T-cell (primary cell): ENCODE measurements at regions not wholly inside any gene's neighbourhood (a gene's known extent, or its start where the extent isn't known, plus 50 kb on each side); places are given as distances from the start of the nearest gene placed in this dataset.
"Not testable (repeated sequence)": the region's sequence is repeated elsewhere in the genome, so short reads cannot be mapped to it uniquely, and the experiment has no call there.

ENCODE experiments used
- ATAC-seq, 4 experiments: fragments of 200-7000 bp in 3 of 4; fragments of 150-1000 bp in 1 of 4; cut with Tn5 transposase; replicated peaks in 1 of 4; 1 replicate in 3 of 4; 2 replicates in 1 of 4; pipeline ENCODE4 v1.10.0; 2021; ENCODE audit warnings: moderate library complexity in 3 of 4, mild to moderate bottlenecking in 2 of 4, moderate number of reproducible peaks in 1 of 4
- CTCF ChIA-PET, 2 donors: fragments of 300-600 bp; sonication (Branson Sonifier 250); formaldehyde crosslinking; loops; one replicate each; lab custom pipeline; 2022; ENCODE audit warnings: antibody characterized with exemption in 2 of 2; lab: Charles Lee
- POLR2A ChIA-PET, 2 donors: fragments of 300-600 bp; sonication (Branson Sonifier 250); formaldehyde crosslinking; loops; one replicate each; lab custom pipeline; 2022; ENCODE audit warnings: antibody characterized with exemption in 2 of 2; lab: Charles Lee
- DNase-seq, 35 experiments: peaks; one replicate each; pipeline versions ENCODE4 v3.0.0 to v3.0.0-alpha.2; 2013 to 2023
- H3K27ac ChIP-seq: one replicate; pipeline ENCODE4 v1.5.1; 2013; ENCODE audit warnings: low read length
- H3K27me3 ChIP-seq, 2 experiments: replicated peaks in 1 of 2; 1 replicate in 1 of 2; 2 replicates in 1 of 2; pipeline versions ENCODE4 v1.6.1 to v1.7.0; 2013; ENCODE audit warnings: low read length in 1 of 2, mixed read lengths in 1 of 2; ENCODE audit not compliant: control insufficient read depth in 2 of 2, insufficient read depth in 2 of 2; ENCODE audit errors: extremely low read depth in 1 of 2
- H3K36me3 ChIP-seq, 2 donors: 1 replicate in 1 of 2; 2 replicates in 1 of 2; pipeline versions ENCODE4 v1.6.1 to v1.7.0; 2013; ENCODE audit warnings: low read length in 1 of 2; ENCODE audit not compliant: control insufficient read depth in 2 of 2, insufficient read depth in 1 of 2; ENCODE audit errors: extremely low read depth in 1 of 2
- H3K4me1 ChIP-seq, 2 experiments: 1 replicate in 1 of 2; 2 replicates in 1 of 2; pipeline versions ENCODE4 v1.6.1 to v1.7.0; 2013; ENCODE audit warnings: low read length in 2 of 2, mixed read lengths in 1 of 2; ENCODE audit not compliant: insufficient read depth in 2 of 2, control insufficient read depth in 1 of 2; ENCODE audit errors: extremely low read depth in 1 of 2
- H3K4me3 ChIP-seq, 2 donors: 1 replicate in 1 of 2; 2 replicates in 1 of 2; pipeline versions ENCODE4 v1.5.1 to v1.7.0; 2013; ENCODE audit warnings: mild to moderate bottlenecking in 2 of 2, low read length in 1 of 2, moderate library complexity in 1 of 2; ENCODE audit not compliant: control insufficient read depth in 1 of 2; ENCODE audit errors: extremely low read depth in 1 of 2
- H3K9me3 ChIP-seq: 2 replicates; pipeline ENCODE4 v1.7.0; 2013
- H3K27ac Mint-ChIP-seq, 2 donors: one replicate each; pipeline ENCODE4 v1.8.0; 2020 to 2021; ENCODE audit warnings: mild to moderate bottlenecking in 2 of 2, mixed read lengths in 2 of 2
- H3K27me3 Mint-ChIP-seq, 2 donors: one replicate each; pipeline ENCODE4 v1.8.0; 2021 to 2022; ENCODE audit warnings: mixed read lengths in 2 of 2
- H3K36me3 Mint-ChIP-seq: one replicate; pipeline ENCODE4 v1.8.0; 2021; ENCODE audit warnings: mixed read lengths
- H3K4me1 Mint-ChIP-seq, 3 donors: one replicate each; pipeline ENCODE4 v1.8.0; 2020 to 2022; ENCODE audit warnings: mixed read lengths in 3 of 3, mild to moderate bottlenecking in 1 of 3
- H3K4me3 Mint-ChIP-seq, 3 donors: one replicate each; pipeline ENCODE4 v1.8.0; 2020 to 2022; ENCODE audit warnings: mild to moderate bottlenecking in 3 of 3, mixed read lengths in 3 of 3, moderate library complexity in 3 of 3
- H3K9me3 Mint-ChIP-seq, 3 donors: one replicate each; pipeline ENCODE4 v1.8.0; 2020 to 2022; ENCODE audit warnings: mixed read lengths in 3 of 3
- WGBS: methylation state at CpG from one replicate; pipeline ENCODE4 v1.1.5; 2013; ENCODE audit warnings: missing lambda C conversion rate; ENCODE audit not compliant: insufficient coverage; 5-methylcytosine and 5-hydroxymethylcytosine counted together

DNA sequence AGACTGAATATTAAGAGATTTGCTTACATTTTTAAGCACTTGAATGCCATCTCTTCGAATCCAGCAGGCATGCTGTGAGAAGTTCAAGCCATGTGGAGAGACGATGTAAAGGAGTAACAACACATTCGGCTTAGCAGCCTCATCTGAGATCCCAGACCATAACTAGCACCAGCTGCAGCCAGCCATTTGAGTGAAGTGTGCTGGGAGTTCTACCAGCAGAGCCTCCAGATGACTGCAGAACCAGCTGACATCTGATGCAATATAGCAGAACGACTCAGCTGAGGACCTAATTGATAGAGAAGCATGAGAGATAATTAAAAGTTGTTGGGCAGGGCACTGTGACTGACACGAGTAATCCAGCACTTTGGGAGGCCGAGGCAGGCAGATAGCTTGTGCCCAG lies 98.2 kb upstream of the NOX4 start:
- H3K4me1 Mint-ChIP-seq, H3K27me3 Mint-ChIP-seq, H3K36me3 Mint-ChIP-seq, H3K27me3 ChIP-seq, CTCF ChIA-PET, H3K9me3 Mint-ChIP-seq, H3K4me3 Mint-ChIP-seq, H3K9me3 ChIP-seq, DNase-seq, H3K36me3 ChIP-seq, H3K4me1 ChIP-seq, H3K27ac Mint-ChIP-seq, H3K27ac ChIP-seq, POLR2A ChIA-PET, H3K4me3 ChIP-seq, ATAC-seq: not testable (repeated sequence)
- WGBS, result no CpG with 5 or more reads among the region's 6 CpGs

DNA sequence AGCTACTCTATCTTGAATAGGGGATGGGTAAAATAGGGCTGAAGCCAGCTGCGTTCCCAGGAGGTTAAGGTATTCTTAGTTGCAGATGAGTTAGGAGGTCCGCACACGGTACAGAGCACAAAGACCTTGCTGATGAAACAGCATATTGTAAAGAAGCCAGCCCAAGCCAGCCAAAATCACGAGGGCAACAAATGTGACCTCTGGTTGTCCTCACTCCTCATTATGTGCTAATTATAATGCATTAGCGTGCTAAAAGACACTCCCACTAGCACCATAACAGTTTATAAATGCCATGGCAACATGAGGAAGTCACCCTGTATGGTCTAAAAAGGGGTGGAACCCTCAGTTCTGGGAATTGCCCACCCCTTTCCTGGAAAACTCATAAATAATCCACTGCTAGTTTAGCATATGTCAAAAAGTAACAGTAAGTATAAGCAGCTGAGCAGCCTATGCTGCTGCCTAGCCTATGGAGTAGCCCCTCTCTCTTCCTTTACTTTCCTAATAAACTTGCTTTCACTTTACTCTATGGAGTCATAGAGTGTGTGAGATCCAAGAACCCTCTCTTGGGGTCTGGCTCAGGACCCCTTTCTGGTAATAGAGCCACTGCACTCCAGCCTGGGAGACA lies 98.9 kb upstream of the NOX4 start:
- 80% methylated on average over 1 of the region's 5 CpGs for WGBS

DNA sequence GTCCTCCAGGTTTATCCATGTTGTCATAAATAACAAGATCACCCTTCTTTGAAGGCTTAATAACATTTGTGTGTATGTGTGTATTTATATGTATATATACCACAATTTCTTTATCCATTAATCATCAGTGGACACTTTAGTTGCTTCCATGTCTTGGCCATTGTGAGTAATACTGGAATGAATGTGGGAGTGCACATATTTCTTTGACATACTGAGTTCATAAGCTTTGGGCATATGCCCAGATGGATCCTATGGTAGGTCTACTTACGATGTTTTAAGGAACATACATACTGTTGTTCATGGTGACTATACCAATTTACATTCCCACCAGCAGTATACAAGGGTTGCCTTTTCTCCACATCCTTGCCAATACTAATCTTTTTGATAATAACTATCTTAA lies 108.8 kb upstream of the TRIM77 start:
- CTCF ChIA-PET, H3K4me1 Mint-ChIP-seq, H3K27ac Mint-ChIP-seq, H3K27ac ChIP-seq, H3K4me1 ChIP-seq, DNase-seq, POLR2A ChIA-PET, H3K36me3 Mint-ChIP-seq, H3K27me3 ChIP-seq, H3K36me3 ChIP-seq, ATAC-seq, H3K9me3 ChIP-seq, H3K27me3 Mint-ChIP-seq, H3K4me3 ChIP-seq, H3K4me3 Mint-ChIP-seq: not testable (repeated sequence)
- peaks cover 4 to 13% (median 6%) of the 10 kb centered on the region in 3 donors for H3K9me3 Mint-ChIP-seq
- WGBS, result no CpG with 5 or more reads among the region's 1 CpG

More for the DNA sequence above, 98.9 kb upstream of the NOX4 start:
- H3K9me3 ChIP-seq, H3K4me1 ChIP-seq, H3K36me3 ChIP-seq, H3K4me3 Mint-ChIP-seq, H3K4me3 ChIP-seq, POLR2A ChIA-PET, ATAC-seq, H3K27me3 Mint-ChIP-seq, CTCF ChIA-PET, H3K4me1 Mint-ChIP-seq, DNase-seq, H3K9me3 Mint-ChIP-seq, H3K27me3 ChIP-seq, H3K27ac Mint-ChIP-seq, H3K36me3 Mint-ChIP-seq, H3K27ac ChIP-seq: not testable (repeated sequence)

DNA sequence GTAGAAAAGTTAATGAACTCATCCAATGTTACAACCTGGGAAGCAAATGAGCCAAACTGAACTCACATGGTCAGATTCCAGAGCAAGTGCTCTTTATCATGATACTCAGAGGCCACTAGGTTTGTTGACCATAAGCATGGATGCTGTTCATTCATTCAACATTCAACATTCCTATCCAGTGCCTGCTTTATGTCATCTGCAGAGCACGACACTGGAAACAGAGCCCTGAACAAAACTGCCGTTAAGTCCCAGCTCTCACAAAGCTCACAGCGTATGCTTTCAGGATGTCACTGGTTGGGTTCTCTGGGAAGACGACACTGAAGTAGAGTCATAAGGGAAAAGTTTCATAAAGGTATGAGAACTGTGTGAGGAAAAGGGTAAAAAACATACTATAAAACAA lies 105.8 kb upstream of the TRIM77 start:
- Mint-ChIP-seq H3K9me3 (peaks cover 4 to 13% (median 4%) of the 10 kb centered on the region in 3 donors), H3K27me3 (no peaks in the 10 kb centered on the region), H3K4me1 (no peaks in the 10 kb centered on the region), H3K36me3 (no peaks in the 10 kb centered on the region), H3K27ac (no peak overlapping the region), H3K4me3 (no peak overlapping the region)
- no peaks in the 10 kb centered on the region for H3K36me3 ChIP-seq
- no peaks in the 10 kb centered on the region for H3K4me1 ChIP-seq
- DNase-seq (no peak), ATAC-seq (no peak)
- H3K4me3 ChIP-seq, result no peak overlapping the region
- no peak overlapping the region for H3K27ac ChIP-seq
- 92% methylated on average over 2 of the region's 4 CpGs for WGBS
- ChIA-PET CTCF (no interaction called here), POLR2A (no interaction called here)
- H3K9me3 ChIP-seq, result no peaks in the 10 kb centered on the region
- H3K27me3 ChIP-seq, result no peaks in the 10 kb centered on the region

DNA sequence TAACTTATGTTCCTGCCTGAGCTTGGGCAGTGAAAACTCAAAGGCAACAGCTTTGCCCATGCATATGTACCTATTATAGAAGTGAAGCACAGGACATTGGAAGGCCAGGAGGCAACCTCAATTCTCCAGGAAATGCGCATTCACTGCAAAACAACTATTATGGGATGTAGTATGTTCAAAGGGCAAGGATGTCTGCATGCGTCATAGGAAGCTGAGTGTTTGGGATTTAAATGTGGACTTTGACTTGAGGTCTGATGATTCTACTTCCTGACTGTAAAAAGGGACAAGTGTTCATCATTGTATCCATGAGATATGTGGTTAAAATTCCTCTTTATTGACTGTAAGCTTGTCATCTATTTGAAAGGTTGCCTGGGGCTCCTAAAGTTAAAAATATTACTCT lies 103.3 kb upstream of the TRIM77 start:
- H3K36me3 ChIP-seq, result not testable (repeated sequence)

DNA sequence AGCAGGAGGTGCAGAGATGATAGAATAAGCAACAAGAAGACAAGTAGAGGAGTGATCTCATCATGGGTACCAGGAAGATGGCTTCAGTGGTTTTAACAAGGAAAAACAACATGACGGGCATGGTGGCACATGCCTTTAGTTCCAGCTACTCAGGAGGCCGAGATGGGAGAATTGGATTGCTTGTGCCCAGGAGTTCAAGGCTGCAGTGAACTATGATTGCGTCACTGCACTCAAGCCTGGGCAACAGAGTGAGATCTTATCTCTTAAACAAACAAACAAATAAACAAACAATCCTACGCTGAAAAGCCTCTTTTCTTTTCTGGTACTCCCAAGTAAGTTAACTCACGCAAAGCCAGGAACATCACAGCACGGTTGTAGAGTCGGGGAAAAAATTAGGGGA lies 102.6 kb upstream of the TRIM77 start:
- H3K36me3 Mint-ChIP-seq, H3K27ac Mint-ChIP-seq, POLR2A ChIA-PET, CTCF ChIA-PET, DNase-seq, H3K4me1 Mint-ChIP-seq, H3K36me3 ChIP-seq, H3K27me3 ChIP-seq, H3K9me3 Mint-ChIP-seq, H3K9me3 ChIP-seq, H3K4me3 ChIP-seq, H3K27ac ChIP-seq, ATAC-seq, H3K4me3 Mint-ChIP-seq, H3K4me1 ChIP-seq, H3K27me3 Mint-ChIP-seq: not testable (repeated sequence)
- WGBS, result 80% methylated on average over 1 of the region's 7 CpGs

More for the DNA sequence above, 103.3 kb upstream of the TRIM77 start:
- H3K9me3 ChIP-seq, H3K4me3 Mint-ChIP-seq, H3K27ac Mint-ChIP-seq, H3K36me3 Mint-ChIP-seq, H3K4me1 Mint-ChIP-seq, CTCF ChIA-PET, POLR2A ChIA-PET, DNase-seq, H3K4me1 ChIP-seq, H3K27me3 Mint-ChIP-seq, H3K4me3 ChIP-seq, H3K27ac ChIP-seq, H3K27me3 ChIP-seq, ATAC-seq: not testable (repeated sequence)
- H3K9me3 Mint-ChIP-seq, result peaks cover 4 to 16% (median 4%) of the 10 kb centered on the region in 3 donors
- no CpG with 5 or more reads among the region's 2 CpGs for WGBS
